Liver (tissue), 8 donors: ENCODE measurements at regions not wholly inside any gene's neighbourhood (a gene's known extent, or its start where the extent isn't known, plus 50 kb on each side); places are given as distances from the start of the nearest gene placed in this dataset.

Experiments used
- DNase-seq: peaks from one replicate; pipeline ENCODE4 v3.0.0-alpha.2; 2017; ENCODE audit warnings: low spot score
- H3K27ac ChIP-seq, 2 donors: one replicate each; pipeline ENCODE4 v1.7.0; 2013; ENCODE audit warnings: inconsistent platforms in 2 of 2, low read length in 2 of 2, control low read depth in 1 of 2, low read depth in 1 of 2, mild to moderate bottlenecking in 1 of 2
- H3K27me3 ChIP-seq, 4 donors: one replicate each; pipeline versions ENCODE4 v1.6.1 to v1.7.0; 2013; ENCODE audit warnings: low read length in 3 of 4, inconsistent platforms in 1 of 4, mild to moderate bottlenecking in 1 of 4, moderate library complexity in 1 of 4; ENCODE audit not compliant: control insufficient read depth in 4 of 4, insufficient read depth in 4 of 4
- H3K36me3 ChIP-seq, 4 donors: one replicate each; pipeline versions ENCODE4 v1.6.1 to v1.7.0; 2013; ENCODE audit warnings: low read length in 3 of 4, mild to moderate bottlenecking in 3 of 4, low read depth in 1 of 4, moderate library complexity in 1 of 4; ENCODE audit not compliant: control insufficient read depth in 4 of 4, insufficient read depth in 3 of 4
- H3K4me1 ChIP-seq, 4 donors: one replicate each; pipeline versions ENCODE4 v1.6.1 to v1.7.0; 2013; ENCODE audit warnings: low read length in 3 of 4, mild to moderate bottlenecking in 3 of 4, moderate library complexity in 1 of 4; ENCODE audit not compliant: control insufficient read depth in 4 of 4, insufficient read depth in 4 of 4
- H3K4me3 ChIP-seq, 3 donors: one replicate each; pipeline versions ENCODE4 v1.6.1 to v1.7.0; 2013; ENCODE audit warnings: low read length in 3 of 3, control low read depth in 1 of 3, low read depth in 1 of 3, mild to moderate bottlenecking in 1 of 3
- H3K9ac ChIP-seq, 2 donors: one replicate each; pipeline ENCODE4 v1.7.0; 2013; ENCODE audit warnings: low read length in 2 of 2, mild to moderate bottlenecking in 2 of 2, moderate library complexity in 2 of 2, control low read depth in 1 of 2, low read depth in 1 of 2
- H3K9me3 ChIP-seq, 4 donors: one replicate each; pipeline versions ENCODE4 v1.6.1 to v1.7.0; 2013; ENCODE audit warnings: low read length in 3 of 4; ENCODE audit not compliant: control insufficient read depth in 4 of 4
- ATF3 ChIP-seq: IDR thresholded peaks from 2 replicates; pipeline ENCODE4 v1.6.1; 2016; ENCODE audit warnings: antibody characterized with exemption
- CTCF ChIP-seq: fragments of 150-350 bp; IDR thresholded peaks from 2 replicates; pipeline ENCODE4 v1.5.1; 2017; ENCODE audit warnings: improper control_type of control experiment, low read depth, low read length; ENCODE audit not compliant: missing input control
- EGR1 ChIP-seq, 2 donors: IDR thresholded peaks; 2 replicates each; pipeline ENCODE4 v1.6.1; 2016 to 2018; ENCODE audit warnings: antibody characterized with exemption in 2 of 2, low read depth in 2 of 2
- FOXA1 ChIP-seq: IDR thresholded peaks from 2 replicates; pipeline ENCODE4 v1.6.1; 2016; ENCODE audit warnings: antibody characterized with exemption
- FOXA2 ChIP-seq: IDR thresholded peaks from 2 replicates; pipeline ENCODE4 v1.6.1; 2016; ENCODE audit warnings: antibody characterized with exemption
- GABPA ChIP-seq, 2 donors: IDR thresholded peaks in 1 of 2; conservative IDR thresholded peaks in 1 of 2; 2 replicates each; pipeline ENCODE4 v1.6.1; 2016; ENCODE audit warnings: antibody characterized with exemption in 2 of 2, mild to moderate bottlenecking in 1 of 2, moderate library complexity in 1 of 2
- HNF4A ChIP-seq, 2 donors: conservative IDR thresholded peaks; 2 replicates each; pipeline ENCODE4 v1.6.1; 2016; ENCODE audit warnings: antibody characterized with exemption in 2 of 2, mild to moderate bottlenecking in 2 of 2
- HNF4G ChIP-seq: IDR thresholded peaks from 2 replicates; pipeline ENCODE4 v1.6.1; 2016; ENCODE audit warnings: antibody characterized with exemption
- JUND ChIP-seq, 2 donors: IDR thresholded peaks; 2 replicates each; pipeline ENCODE4 v1.6.1; 2016; ENCODE audit warnings: antibody characterized with exemption in 2 of 2
- MAX ChIP-seq: IDR thresholded peaks from 2 replicates; pipeline ENCODE4 v1.6.1; 2016; ENCODE audit warnings: antibody characterized with exemption
- NR2F2 ChIP-seq: IDR thresholded peaks from 2 replicates; pipeline ENCODE4 v1.6.1; 2016; ENCODE audit warnings: antibody characterized with exemption
- RAD21 ChIP-seq, 2 donors: IDR thresholded peaks; 2 replicates each; pipeline ENCODE4 v1.6.1; 2016; ENCODE audit warnings: antibody characterized with exemption in 2 of 2, mild to moderate bottlenecking in 2 of 2
- REST ChIP-seq: IDR thresholded peaks from 2 replicates; pipeline ENCODE4 v1.6.1; 2016; ENCODE audit warnings: antibody characterized with exemption, mild to moderate bottlenecking
- RXRA ChIP-seq, 2 donors: IDR thresholded peaks; 2 replicates each; pipeline ENCODE4 v1.6.1; 2017 to 2018; ENCODE audit warnings: antibody characterized with exemption in 2 of 2, mild to moderate bottlenecking in 1 of 2
- SP1 ChIP-seq: IDR thresholded peaks from 2 replicates; pipeline ENCODE4 v1.6.1; 2018; ENCODE audit warnings: antibody characterized with exemption, mild to moderate bottlenecking
- TAF1 ChIP-seq: conservative IDR thresholded peaks from 2 replicates; pipeline ENCODE4 v1.6.1; 2016; ENCODE audit warnings: antibody characterized with exemption, mild to moderate bottlenecking
- YY1 ChIP-seq: IDR thresholded peaks from 2 replicates; pipeline ENCODE4 v1.6.1; 2016; ENCODE audit warnings: antibody characterized with exemption, mild to moderate bottlenecking
- ZBTB33 ChIP-seq: IDR thresholded peaks from 2 replicates; pipeline ENCODE4 v1.6.1; 2016; ENCODE audit warnings: antibody characterized with exemption
- WGBS: extraction: QIAGEN DNeasy Blood & Tissue Kit; methylation state at CpG from one replicate; pipeline ENCODE4 v1.1.7; 2013; 5-methylcytosine and 5-hydroxymethylcytosine counted together
- donor health status: healthy.
- donor health status: healthy.
- donor health status: healthy.
- donor health status: healthy.
- donor health status: healthy.

GRCh38 chr15:35929740-35930444 lies 383.9 kb upstream of the DPH6 start (continued):
- no peak for TF ChIP-seq MAX
- no peak for TF ChIP-seq FOXA1
- TF ChIP-seq TAF1, result no peak

GRCh38 chr15:35931799-35932341 lies 385.9 kb upstream of the DPH6 start:
- 47% methylated on average over 2 of the region's 2 CpGs for WGBS
- TF ChIP-seq CTCF, result no peak
- peak in 1 of 2 donors; percentile 19 for TF ChIP-seq RAD21 (IDR thresholded peaks at IDR 0.05)
- peak; percentile 17 to 29 for TF ChIP-seq RXRA (IDR thresholded peaks at IDR 0.05)
- TF ChIP-seq EGR1 (IDR thresholded peaks at IDR 0.05; ENCODE audit: low read depth in 2 of 2), result no peak
- peak; percentile 32 for TF ChIP-seq FOXA2
- TF ChIP-seq HNF4G, result no peak
- TF ChIP-seq ATF3, result no peak
- TF ChIP-seq HNF4A (conservative IDR thresholded peaks at IDR 0.05), result peak; percentile 21
- TF ChIP-seq YY1, result peak; percentile 32
- no peak for TF ChIP-seq JUND (IDR thresholded peaks at IDR 0.05)
- TF ChIP-seq TAF1, result no peak
- Histone ChIP-seq H3K9ac (no peak overlapping the region), H3K4me3 (no peak overlapping the region), H3K9me3 (no peaks in the 10 kb centered on the region), H3K27ac (no peak overlapping the region), H3K27me3 (no peaks in the 10 kb centered on the region), H3K36me3 (no peaks in the 10 kb centered on the region), H3K4me1 (peaks cover 2 to 15% (median 13%) of the 10 kb centered on the region in 4 donors)
- no peak for DNase-seq

GRCh38 chr15:35932531-35932930 lies 386.6 kb upstream of the DPH6 start:
- TF ChIP-seq SP1, result no peak
- TF ChIP-seq JUND (IDR thresholded peaks at IDR 0.05), result no peak
- no peak for TF ChIP-seq RXRA (IDR thresholded peaks at IDR 0.05)
- TF ChIP-seq RAD21 (IDR thresholded peaks at IDR 0.05), result no peak
- TF ChIP-seq GABPA (IDR thresholded peaks at IDR 0.05 in 1 of 2, conservative IDR thresholded peaks at IDR 0.05 in 1 of 2), result no peak
- TF ChIP-seq FOXA2, result no peak
- TF ChIP-seq MAX, result no peak
- no peak for TF ChIP-seq HNF4A (conservative IDR thresholded peaks at IDR 0.05)
- no peak for TF ChIP-seq NR2F2
- TF ChIP-seq CTCF, result no peak
- no peak for TF ChIP-seq TAF1
- TF ChIP-seq EGR1 (IDR thresholded peaks at IDR 0.05; ENCODE audit: low read depth in 2 of 2), result no peak
- TF ChIP-seq ATF3, result no peak
- no peak for TF ChIP-seq ZBTB33
- TF ChIP-seq REST, result no peak
- DNase-seq, result no peak
- Histone ChIP-seq H3K27me3 (no peaks in the 10 kb centered on the region), H3K4me1 (peaks cover 2 to 15% (median 13%) of the 10 kb centered on the region in 4 donors), H3K36me3 (no peaks in the 10 kb centered on the region), H3K9ac (no peak overlapping the region), H3K4me3 (no peak overlapping the region), H3K27ac (no peak overlapping the region), H3K9me3 (no peaks in the 10 kb centered on the region)
- 76% methylated on average over 5 of the region's 5 CpGs for WGBS
